ENCODE measurements at regions not wholly inside any gene's neighbourhood (a gene's known extent, or its start where the extent isn't known, plus 50 kb on each side); places are given as distances from the start of the nearest gene placed in this dataset.

GRCh38 chr6:22041797-22042480 lies 254.9 kb downstream of the PRL start:
- no peak for DNase-seq

DNA sequence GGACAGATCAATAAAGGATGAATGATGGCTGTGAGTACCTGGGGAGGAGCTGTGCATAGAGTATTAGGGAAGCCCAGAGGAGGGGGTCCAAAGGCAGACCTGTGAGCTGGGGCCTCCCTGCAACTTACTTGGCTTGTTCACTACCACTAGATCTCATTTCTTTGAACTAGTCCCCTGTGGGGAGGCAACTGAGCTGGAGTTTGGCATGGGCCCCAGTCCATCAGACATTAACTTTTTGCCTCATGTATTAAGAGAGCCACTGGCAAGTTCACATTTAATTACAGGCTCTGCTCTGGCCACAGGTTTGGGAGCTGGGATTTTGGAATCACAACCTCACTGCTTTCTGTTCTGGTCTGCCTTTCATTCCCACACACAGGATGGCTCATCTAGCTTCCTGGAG lies 254.1 kb downstream of the PRL start:
- no peak for DNase-seq

GRCh38 chr6:22043284-22043962 lies 253.4 kb downstream of the PRL start:
- no peak for DNase-seq

GRCh38 chr6:22045261-22045912 lies 251.4 kb downstream of the PRL start:
- no peak for DNase-seq

DNA sequence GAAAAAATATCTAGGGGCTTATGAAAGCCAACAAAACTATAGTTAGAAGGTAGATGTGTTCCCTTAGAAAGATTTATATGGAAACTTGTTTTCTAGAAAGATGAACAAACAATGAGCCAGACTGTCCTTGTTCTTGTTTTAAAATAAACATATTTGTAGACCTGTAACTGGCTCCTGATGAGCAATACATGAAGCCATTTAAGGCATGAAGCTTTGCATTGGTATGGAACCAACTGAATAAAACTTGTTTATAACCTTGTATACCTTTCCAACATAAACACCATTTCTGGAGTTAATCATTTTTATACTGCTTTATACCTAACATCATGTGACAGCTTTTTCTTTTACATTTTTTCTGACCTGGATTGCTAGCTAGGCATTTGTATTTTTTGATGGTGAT lies 247.8 kb downstream of the PRL start:
- DNase-seq: no peak

DNA sequence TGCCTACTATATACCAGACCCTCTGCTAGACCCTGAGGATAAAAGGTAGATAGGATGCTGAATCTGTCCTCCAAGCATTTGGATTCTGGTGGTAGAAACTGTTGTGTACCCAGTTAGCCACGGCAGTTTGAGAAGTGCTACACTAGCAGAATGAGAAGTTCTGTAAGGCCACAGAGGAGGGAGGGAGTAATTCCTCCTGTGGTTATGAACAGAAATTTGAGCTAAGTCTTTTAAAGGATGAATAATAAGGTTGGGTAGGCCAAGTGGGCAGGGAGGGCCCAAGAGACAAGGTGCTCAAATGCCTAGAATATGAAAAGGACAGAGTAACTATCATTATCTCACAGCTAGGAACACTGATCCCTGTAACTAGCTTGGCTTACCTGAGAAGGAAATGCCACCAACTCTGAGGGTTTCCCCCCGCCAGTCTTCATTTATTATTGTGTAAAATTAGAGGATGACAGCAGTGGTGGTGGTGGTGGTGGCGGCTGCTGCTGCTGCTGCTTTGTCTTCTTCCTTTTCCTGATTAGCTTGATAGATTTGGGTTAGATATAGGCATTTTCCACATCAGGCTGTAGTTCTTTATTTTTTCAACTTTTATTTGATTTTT lies 243.3 kb downstream of the PRL start:
- no peak for DNase-seq

DNA sequence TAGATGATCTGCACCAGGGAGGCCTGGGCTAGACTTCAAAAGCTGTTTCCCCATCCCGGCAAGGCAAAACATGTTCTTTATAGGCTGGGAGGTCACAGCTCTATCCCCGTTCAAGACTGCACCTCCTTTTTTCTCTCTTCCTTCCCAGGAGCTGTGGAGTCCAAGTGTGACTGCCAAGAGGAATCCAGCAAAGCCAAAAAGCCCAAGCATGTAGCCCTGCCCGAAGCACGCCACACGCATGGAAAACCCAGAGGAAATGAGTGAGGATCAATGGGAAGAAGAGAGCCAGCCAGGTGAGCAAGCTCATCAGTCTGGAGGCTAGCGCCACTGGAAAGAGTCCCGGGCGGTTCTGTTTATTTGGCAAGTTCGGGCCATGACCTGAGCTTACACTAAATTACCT lies 240.4 kb downstream of the PRL start:
- no peak for DNase-seq

DNA sequence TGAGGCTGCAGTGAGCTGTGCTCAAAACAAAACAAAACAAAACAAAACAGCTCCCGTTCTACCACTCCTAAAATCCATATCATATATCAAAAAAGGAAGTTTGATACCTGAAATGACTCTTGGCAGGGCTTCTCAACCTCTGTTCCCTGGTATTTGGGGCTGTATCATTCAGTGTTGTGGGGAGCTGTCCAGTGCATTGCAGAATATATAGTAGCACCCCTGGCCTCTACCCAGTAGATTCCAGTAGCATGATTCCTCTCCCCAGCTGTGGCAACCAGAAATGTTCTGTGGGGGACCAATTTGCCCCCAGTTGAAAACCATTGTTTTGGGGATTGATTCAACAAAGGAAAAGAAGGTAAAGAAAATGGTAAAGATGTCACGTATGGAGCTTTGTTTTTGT lies 238.9 kb downstream of the PRL start:
- DNase-seq: no peak

- no peak for DNase-seq
Measured at GRCh38 chr6:22059126-22059525, 237.7 kb downstream of the PRL start.

- no peak for DNase-seq
Measured at GRCh38 chr6:22059946-22060345, 236.9 kb downstream of the PRL start.

DNA sequence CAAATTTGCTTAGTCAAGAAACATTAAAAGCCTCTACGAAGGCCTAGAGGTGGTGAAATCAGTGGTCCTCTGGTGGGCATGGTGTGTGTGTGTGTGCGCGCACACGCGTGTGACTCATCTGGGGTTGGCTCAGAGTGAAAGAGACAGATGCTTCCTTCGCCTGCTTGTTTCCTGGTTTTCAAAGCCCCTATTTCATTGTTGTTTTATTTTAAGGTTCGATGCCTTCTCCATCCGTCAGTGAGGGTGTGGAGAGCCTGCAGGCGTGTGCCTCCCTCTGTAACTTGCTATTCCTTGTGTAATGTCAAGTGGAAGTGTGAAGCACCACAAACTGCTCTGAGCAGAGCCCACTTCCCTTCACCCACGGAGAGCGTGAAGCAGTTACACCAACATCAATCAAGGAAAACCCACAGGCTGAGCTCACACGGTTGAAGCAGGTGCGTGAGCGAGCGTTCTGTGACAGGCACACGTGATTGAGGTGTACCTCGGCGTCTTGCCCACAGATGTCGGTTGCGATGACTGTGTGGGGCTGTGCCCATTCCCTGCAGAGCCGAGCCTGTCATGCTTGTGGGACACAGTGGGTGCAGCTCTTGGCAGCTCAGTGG lies 233.9 kb downstream of the PRL start:
- peak; percentile 10 to 68 for DNase-seq

- no peak for DNase-seq
Measured at GRCh38 chr6:22064558-22064957, 232.3 kb downstream of the PRL start.

DNA sequence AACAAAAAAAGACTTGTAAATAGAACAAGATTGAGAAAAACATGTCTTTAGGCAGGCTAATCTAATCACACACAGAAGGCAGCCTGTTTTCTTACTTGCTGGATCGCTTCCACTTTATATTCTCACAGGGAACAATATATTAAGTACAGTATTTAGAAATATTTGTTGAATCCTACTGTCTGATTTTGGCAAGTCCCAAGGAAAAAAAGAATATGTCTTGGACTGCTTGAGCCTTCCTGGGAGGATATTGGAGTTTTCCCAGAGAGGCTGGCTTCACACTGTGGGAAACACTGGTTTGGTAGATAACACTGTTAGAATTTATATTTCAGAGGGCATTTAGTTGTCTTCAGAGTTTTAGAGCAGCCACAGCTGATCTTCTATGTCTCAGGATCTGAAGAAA lies 229.7 kb downstream of the PRL start:
- no peak for DNase-seq

- DNase-seq: no peak
Measured at GRCh38 chr6:22067671-22068070, 229.2 kb downstream of the PRL start.

GRCh38 chr6:22068561-22069305 lies 228.1 kb downstream of the PRL start:
- DNase-seq: no peak

GRCh38 chr6:22069306-22069800 lies 227.5 kb downstream of the PRL start:
- DNase-seq: no peak

GRCh38 chr6:22071270-22072041 lies 225.4 kb downstream of the PRL start:
- no peak for DNase-seq

GRCh38 chr6:22072949-22073348 lies 223.9 kb downstream of the PRL start:
- no peak for DNase-seq

DNA sequence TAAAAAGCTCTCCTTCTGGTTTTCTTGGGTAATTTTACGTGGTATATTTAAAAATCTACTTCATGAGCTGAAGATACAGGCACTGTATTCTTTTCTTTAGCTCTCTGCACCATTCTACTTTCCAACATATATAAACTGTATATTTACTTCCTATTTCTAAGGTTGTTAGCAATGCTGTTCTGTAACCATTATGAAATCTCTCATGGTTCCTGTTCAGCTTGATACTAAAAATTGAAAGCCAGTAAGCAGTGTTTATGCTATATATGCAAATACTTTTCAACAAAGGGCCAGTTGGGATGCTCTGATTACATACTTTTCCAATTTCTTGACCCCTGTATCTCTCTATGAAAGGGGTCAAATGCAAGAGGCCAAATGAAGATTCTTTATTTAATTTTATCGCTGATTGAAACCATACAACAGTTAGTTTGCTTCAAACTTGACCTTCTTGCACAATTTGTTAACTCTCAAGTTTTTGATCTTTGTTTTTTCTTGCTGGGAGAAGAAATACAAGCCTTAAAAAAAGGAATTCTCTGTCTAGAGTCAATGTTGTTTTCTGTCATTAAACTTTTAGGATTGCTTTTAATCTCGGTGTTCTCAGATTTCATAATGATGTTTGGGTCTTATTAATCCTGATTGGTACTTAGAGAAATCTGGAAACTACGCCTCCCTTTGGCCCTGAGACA lies 223.2 kb downstream of the PRL start:
- no peak for DNase-seq

GRCh38 chr6:22078288-22078687 lies 218.5 kb downstream of the PRL start:
- no peak for DNase-seq
